Stomach (tissue), 8 donors: ENCODE measurements at regions not wholly inside any gene's neighbourhood (a gene's known extent, or its start where the extent isn't known, plus 50 kb on each side); places are given as distances from the start of the nearest gene placed in this dataset.

Source experiments
- DNase-seq, 2 donors: peaks; one replicate each; pipeline versions ENCODE4 v3.0.0 to v3.0.0-alpha.2; 2013 to 2019
- H3K27ac ChIP-seq, 5 donors: fragments of 200-600 bp in 4 of 5; sonication (generic) in 4 of 5; one replicate each; pipeline ENCODE4 v1.5.1; 2013 to 2019; ENCODE audit warnings: mild to moderate bottlenecking in 1 of 5, moderate library complexity in 1 of 5
- H3K27me3 ChIP-seq, 3 donors: fragments of 200-600 bp; sonication (generic); one replicate each; pipeline ENCODE4 v1.5.1; 2017 to 2019; ENCODE audit warnings: mixed run types in 1 of 3
- H3K36me3 ChIP-seq, 4 donors: fragments of 200-600 bp; sonication (generic); 1 replicate in 3 of 4; 2 replicates in 1 of 4; pipeline ENCODE4 v1.5.1; 2016 to 2019
- H3K4me1 ChIP-seq, 4 donors: fragments of 200-600 bp; sonication (generic); one replicate each; pipeline ENCODE4 v1.5.1; 2016 to 2019
- H3K4me3 ChIP-seq, 4 donors: fragments of 200-600 bp; sonication (generic) in 3 of 4; one replicate each; pipeline ENCODE4 v1.5.1; 2016 to 2019; ENCODE audit warnings: mild to moderate bottlenecking in 1 of 4
- H3K9me3 ChIP-seq, 4 donors: fragments of 200-600 bp; sonication (generic); one replicate each; pipeline ENCODE4 v1.5.1; 2016 to 2019
- EP300 ChIP-seq: sonication (generic); formaldehyde crosslinking; IDR thresholded peaks from one replicate; pipeline ENCODE4 v1.6.1; 2017; ENCODE audit warnings: antibody characterized with exemption
- POLR2A ChIP-seq, 4 donors: fragments of 450-650 bp; IDR thresholded peaks; one replicate each; pipeline ENCODE4 v1.6.1; 2016; ENCODE audit warnings: antibody characterized with exemption in 4 of 4, control low read depth in 2 of 4, mild to moderate bottlenecking in 1 of 4, moderate library complexity in 1 of 4
- POLR2AphosphoS5 ChIP-seq, 3 donors: sonication (generic); formaldehyde crosslinking; IDR thresholded peaks; one replicate each; pipeline ENCODE4 v1.6.1; 2016; ENCODE audit warnings: antibody characterized with exemption in 3 of 3
- WGBS, 5 donors: extraction: QIAGEN DNeasy Blood & Tissue Kit in 3 of 5; methylation state at CpG; one replicate each; pipeline versions ENCODE4 v1.1.5 to v1.1.7; 2013 to 2018; 5-methylcytosine and 5-hydroxymethylcytosine counted together
- intact Hi-C: fragments of 100-400 bp; cut with DNase I; formaldehyde crosslinking; loops from one replicate; pipeline ENCODE4 v1.15.1; 2023; ENCODE audit warnings: low total_unique reads
- TF ChIP-seq, protein P1 (sequence below), 7 experiments: fragments of 450-650 bp in 4 of 7; fragments of 200-600 bp in 3 of 7; sonication (generic) in 3 of 7; IDR thresholded peaks; one replicate each; pipeline ENCODE4 v1.5.1; 2016 to 2019; ENCODE audit warnings: antibody characterized with exemption in 7 of 7, control low read depth in 2 of 7, mild to moderate bottlenecking in 1 of 7
- donor health status: healthy with polysubstance abuse.
- donor health status: Bipolar disorder and iron deficiency.
- donor health status: healthy.

DNA sequence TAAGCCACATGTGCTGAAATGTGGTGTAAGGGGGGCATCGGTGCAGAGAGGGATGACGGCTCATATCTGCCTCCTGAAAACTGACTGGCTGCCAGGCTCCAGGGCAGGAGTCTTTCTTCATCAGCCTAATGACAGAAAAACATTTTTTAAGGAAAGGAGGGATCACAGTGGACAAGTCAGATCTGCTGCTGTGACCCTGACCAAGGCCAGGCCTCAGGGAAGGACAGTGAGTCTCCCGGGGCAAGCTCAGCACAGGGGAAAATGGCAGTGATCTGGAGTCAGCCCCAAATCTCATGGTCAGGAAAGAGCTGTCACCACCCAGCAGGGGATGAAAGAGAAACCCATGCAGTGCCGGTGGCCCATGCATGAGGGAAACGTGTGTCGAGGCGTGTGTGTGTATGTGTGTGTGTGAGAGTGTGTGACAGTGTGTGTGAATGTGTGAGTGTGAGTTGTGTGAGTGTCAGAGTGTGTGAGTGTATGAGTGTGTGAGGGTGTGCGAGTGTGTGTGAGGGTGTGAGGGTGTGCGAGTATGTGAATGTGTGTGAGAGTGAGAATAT lies 134.5 kb downstream of the INHBB start:
- TF ChIP-seq POLR2AphosphoS5 (IDR thresholded peaks at IDR 0.05) (no peak), EP300 (no peak)
- TF ChIP-seq, protein P1, sequence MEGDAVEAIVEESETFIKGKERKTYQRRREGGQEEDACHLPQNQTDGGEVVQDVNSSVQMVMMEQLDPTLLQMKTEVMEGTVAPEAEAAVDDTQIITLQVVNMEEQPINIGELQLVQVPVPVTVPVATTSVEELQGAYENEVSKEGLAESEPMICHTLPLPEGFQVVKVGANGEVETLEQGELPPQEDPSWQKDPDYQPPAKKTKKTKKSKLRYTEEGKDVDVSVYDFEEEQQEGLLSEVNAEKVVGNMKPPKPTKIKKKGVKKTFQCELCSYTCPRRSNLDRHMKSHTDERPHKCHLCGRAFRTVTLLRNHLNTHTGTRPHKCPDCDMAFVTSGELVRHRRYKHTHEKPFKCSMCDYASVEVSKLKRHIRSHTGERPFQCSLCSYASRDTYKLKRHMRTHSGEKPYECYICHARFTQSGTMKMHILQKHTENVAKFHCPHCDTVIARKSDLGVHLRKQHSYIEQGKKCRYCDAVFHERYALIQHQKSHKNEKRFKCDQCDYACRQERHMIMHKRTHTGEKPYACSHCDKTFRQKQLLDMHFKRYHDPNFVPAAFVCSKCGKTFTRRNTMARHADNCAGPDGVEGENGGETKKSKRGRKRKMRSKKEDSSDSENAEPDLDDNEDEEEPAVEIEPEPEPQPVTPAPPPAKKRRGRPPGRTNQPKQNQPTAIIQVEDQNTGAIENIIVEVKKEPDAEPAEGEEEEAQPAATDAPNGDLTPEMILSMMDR (IDR thresholded peaks at IDR 0.05), result no peak
- Histone ChIP-seq H3K27ac (no peak overlapping the region), H3K36me3 (no peaks in the 10 kb centered on the region), H3K9me3 (no peaks in the 10 kb centered on the region), H3K27me3 (no peaks in the 10 kb centered on the region), H3K4me3 (no peak overlapping the region), H3K4me1 (peaks cover 15 to 31% (median 18%) of the 10 kb centered on the region in 4 donors)
- WGBS, 5 donors, result 76 to 84% (median 80%) methylated on average over 9 of the region's 9 CpGs
- DNase-seq, result no peak
- intact Hi-C loops, result no loop called here

DNA sequence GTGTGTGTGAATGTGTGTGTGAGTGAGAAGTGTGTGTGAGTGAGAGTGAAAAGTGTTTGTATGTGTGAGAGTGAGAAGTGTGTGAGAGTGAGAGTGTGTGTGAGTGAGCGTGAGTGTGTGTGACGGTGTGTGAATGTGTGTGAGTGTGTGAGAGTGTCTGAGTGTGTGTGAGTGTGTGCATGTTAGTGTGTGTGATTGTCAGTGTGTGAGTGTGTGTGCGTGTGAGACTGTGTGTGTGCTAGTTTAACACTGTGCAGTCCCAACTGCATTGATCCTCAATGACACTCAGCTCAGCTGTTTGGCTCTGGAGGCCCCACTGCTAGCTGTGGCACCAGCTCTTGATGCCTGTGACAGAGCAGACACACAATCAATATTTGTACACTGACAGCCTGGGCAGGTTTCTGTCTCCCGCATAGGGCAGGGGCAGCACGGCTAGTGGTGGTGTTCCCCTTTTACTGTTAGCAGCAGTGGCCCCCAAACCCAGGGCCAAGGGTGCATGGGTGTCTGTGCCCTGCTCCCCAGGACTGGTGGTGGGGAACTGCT lies 135.0 kb downstream of the INHBB start:
- no peak for TF ChIP-seq POLR2AphosphoS5 (IDR thresholded peaks at IDR 0.05)
- TF ChIP-seq, protein P1 (IDR thresholded peaks at IDR 0.05), result no peak
- no peak for TF ChIP-seq EP300
- no peak for TF ChIP-seq POLR2A (IDR thresholded peaks at IDR 0.05)

DNA sequence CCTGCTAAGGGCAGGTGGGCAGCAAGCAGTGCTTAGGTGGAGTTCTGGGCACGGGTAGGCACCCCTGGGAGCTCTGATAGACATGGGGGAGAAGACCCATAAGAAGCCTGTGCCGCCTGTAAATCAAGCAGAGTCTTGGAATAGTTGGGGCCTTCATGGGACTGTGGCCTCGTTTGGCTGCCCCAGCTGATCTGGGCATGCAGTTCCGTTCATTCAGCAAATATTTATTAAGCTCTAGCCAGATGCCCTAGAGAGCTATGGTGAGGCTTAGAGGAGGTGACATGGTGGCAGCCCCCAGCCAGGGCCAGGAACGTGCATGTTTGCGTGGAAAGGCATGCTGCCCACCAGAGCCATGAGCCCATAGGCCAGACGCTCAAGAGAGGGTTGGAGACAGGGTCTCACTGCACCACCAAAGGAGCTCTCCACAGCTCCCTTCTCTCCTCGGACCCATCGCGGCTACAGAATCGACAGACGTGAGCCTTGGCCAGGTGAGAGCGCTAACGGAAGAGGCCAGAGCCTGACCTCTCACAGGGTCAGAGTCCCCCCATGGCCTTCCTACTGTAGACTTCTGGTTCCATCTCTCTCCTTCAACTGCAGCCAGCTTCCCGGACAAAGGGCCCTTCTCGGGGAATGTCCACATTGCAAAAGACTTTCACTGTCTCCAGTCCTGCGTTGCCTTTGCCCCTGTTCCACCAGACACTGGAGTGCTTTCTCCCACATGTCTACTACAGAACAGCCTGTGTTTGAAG lies 135.7 kb downstream of the INHBB start:
- peaks cover 0 to 2% (median 0%) of the 10 kb centered on the region in 3 donors for H3K27me3 ChIP-seq
- H3K4me3 ChIP-seq, result no peak overlapping the region
- TF ChIP-seq POLR2AphosphoS5 (IDR thresholded peaks at IDR 0.05) (no peak), EP300 (no peak), POLR2A (IDR thresholded peaks at IDR 0.05) (no peak)
- TF ChIP-seq, protein P1 (IDR thresholded peaks at IDR 0.05), result no peak
- H3K36me3 ChIP-seq, result no peaks in the 10 kb centered on the region
- H3K9me3 ChIP-seq, result no peaks in the 10 kb centered on the region
- intact Hi-C loops, result no loop called here
- H3K4me1 ChIP-seq, result peaks cover 11 to 22% (median 17%) of the 10 kb centered on the region in 4 donors
- peak in 1 of 2 donors; percentile 51 for DNase-seq
- WGBS, 5 donors, result 67 to 84% (median 81%) methylated on average over 14 to 17 of the region's 17 CpGs
- H3K27ac ChIP-seq, result no peak overlapping the region

More for the DNA sequence above, 135.0 kb downstream of the INHBB start:
- intact Hi-C loops, result no loop called here
- H3K27ac ChIP-seq, result no peak overlapping the region
- H3K27me3 ChIP-seq, result no peaks in the 10 kb centered on the region
- 58 to 90% (median 72%) methylated on average over 3 to 5 of the region's 5 CpGs for WGBS, 5 donors
- H3K4me1 ChIP-seq, result peaks cover 15 to 25% (median 17%) of the 10 kb centered on the region in 4 donors
- no peak for DNase-seq
- H3K9me3 ChIP-seq, result no peaks in the 10 kb centered on the region
- H3K4me3 ChIP-seq, result no peak overlapping the region
- H3K36me3 ChIP-seq, result no peaks in the 10 kb centered on the region

DNA sequence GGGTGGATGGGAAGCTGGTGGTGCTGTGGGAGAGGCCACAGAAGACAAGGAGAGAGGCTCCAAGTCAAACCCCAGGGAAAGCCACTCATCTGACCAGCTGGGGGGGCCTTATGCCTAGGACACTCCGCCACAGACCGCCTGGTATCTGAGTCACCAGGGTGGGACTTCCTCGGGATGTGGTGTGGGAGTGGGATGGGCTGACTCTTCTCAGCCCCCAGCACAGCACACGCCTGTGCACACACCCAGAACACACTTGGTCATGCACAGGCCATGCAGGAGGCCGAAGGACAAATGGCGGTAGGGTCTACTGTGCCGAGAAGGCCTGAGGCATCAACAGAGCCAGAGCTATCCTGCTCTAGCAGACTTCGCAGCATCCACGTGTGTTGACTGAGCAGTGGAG lies 136.4 kb downstream of the INHBB start:
- Histone ChIP-seq H3K36me3 (no peaks in the 10 kb centered on the region), H3K4me1 (peaks cover 11 to 22% (median 17%) of the 10 kb centered on the region in 4 donors), H3K27me3 (peaks cover 0 to 8% (median 0%) of the 10 kb centered on the region in 3 donors), H3K27ac (no peak overlapping the region), H3K9me3 (no peaks in the 10 kb centered on the region), H3K4me3 (no peak overlapping the region)
- TF ChIP-seq, protein P1 (IDR thresholded peaks at IDR 0.05), result no peak
- TF ChIP-seq EP300, result no peak
- no peak for TF ChIP-seq POLR2A (IDR thresholded peaks at IDR 0.05)
- TF ChIP-seq POLR2AphosphoS5 (IDR thresholded peaks at IDR 0.05), result no peak
- 87 to 97% (median 95%) methylated on average over 6 to 9 of the region's 9 CpGs for WGBS, 5 donors
- no peak for DNase-seq
- intact Hi-C loops, result no loop called here
